CD4-positive, alpha-beta T cell (primary cell): ENCODE measurements at regions not wholly inside any gene's neighbourhood (a gene's known extent, or its start where the extent isn't known, plus 50 kb on each side); places are given as distances from the start of the nearest gene placed in this dataset.

Source experiments
- ATAC-seq: fragments of 200-7000 bp; cut with Tn5 transposase; one replicate; pipeline ENCODE4 v1.10.0; 2022; ENCODE audit warnings: mild to moderate bottlenecking; ENCODE audit not compliant: poor library complexity
- CTCF ChIA-PET: fragments of 350-600 bp; sonication (Branson Sonifier 250); formaldehyde crosslinking; loops from one replicate; lab custom pipeline; 2021; ENCODE audit warnings: antibody characterized with exemption, inconsistent platforms; lab: Charles Lee
- POLR2A ChIA-PET: fragments of 350-600 bp; sonication (Branson Sonifier 250); formaldehyde crosslinking; loops from one replicate; lab custom pipeline; 2021; ENCODE audit warnings: antibody characterized with exemption, inconsistent platforms; lab: Charles Lee
- DNase-seq, 14 experiments: peaks; one replicate each; pipeline ENCODE4 v3.0.0-alpha.2; 2013 to 2020; ENCODE audit warnings: mixed read lengths in 2 of 14
- H3K27ac ChIP-seq, 2 donors: one replicate each; pipeline versions ENCODE4 v1.5.1 to v1.7.0; 2013; ENCODE audit warnings: low read length in 2 of 2, low read depth in 1 of 2, mild to moderate bottlenecking in 1 of 2
- H3K27me3 ChIP-seq, 2 experiments: 1 replicate in 1 of 2; 2 replicates in 1 of 2; pipeline versions ENCODE4 v1.6.1 to v1.7.0; 2013; ENCODE audit warnings: low read length in 2 of 2, control low read depth in 1 of 2, mild to moderate bottlenecking in 1 of 2, moderate library complexity in 1 of 2; ENCODE audit not compliant: insufficient read depth in 2 of 2, control insufficient read depth in 1 of 2
- H3K36me3 ChIP-seq: one replicate; pipeline ENCODE4 v1.6.1; 2013; ENCODE audit warnings: low read length, control low read depth; ENCODE audit not compliant: insufficient read depth
- H3K4me1 ChIP-seq: one replicate; pipeline ENCODE4 v1.6.1; 2013; ENCODE audit warnings: low read length, control low read depth; ENCODE audit not compliant: insufficient read depth
- H3K4me3 ChIP-seq: one replicate; pipeline ENCODE4 v1.5.1; 2013; ENCODE audit warnings: mild to moderate bottlenecking, low read length, moderate library complexity
- H3K9me3 ChIP-seq, 2 experiments: 1 replicate in 1 of 2; 2 replicates in 1 of 2; pipeline versions ENCODE4 v1.6.1 to v1.7.0; 2013; ENCODE audit warnings: low read length in 2 of 2, mild to moderate bottlenecking in 2 of 2, control low read depth in 1 of 2, moderate library complexity in 1 of 2; ENCODE audit not compliant: control insufficient read depth in 1 of 2, insufficient read depth in 1 of 2
- H3K27ac Mint-ChIP-seq: one replicate; pipeline ENCODE4 v1.8.0; 2020; ENCODE audit warnings: mixed read lengths
- H3K27me3 Mint-ChIP-seq: one replicate; pipeline ENCODE4 v1.8.0; 2021; ENCODE audit warnings: mixed read lengths
- H3K36me3 Mint-ChIP-seq: one replicate; pipeline ENCODE4 v1.8.0; 2021; ENCODE audit warnings: low read depth, mixed read lengths
- H3K4me1 Mint-ChIP-seq: one replicate; pipeline ENCODE4 v1.8.0; 2021; ENCODE audit warnings: low read depth, mixed read lengths
- H3K4me3 Mint-ChIP-seq: one replicate; pipeline ENCODE4 v1.8.0; 2020; ENCODE audit warnings: mild to moderate bottlenecking, mixed read lengths
- H3K9me3 Mint-ChIP-seq: one replicate; pipeline ENCODE4 v1.8.0; 2020; ENCODE audit warnings: mixed read lengths
- intact Hi-C, 2 experiments: fragments of 100-400 bp; cut with DNase I in 1 of 2; cut with micrococcal nuclease in 1 of 2; formaldehyde crosslinking; loops; one replicate each; pipeline versions ENCODE4 v1.15.1 to v1.9.0; 2023 to 2025; cut with DNase I, micrococcal nuclease
- TF ChIP-seq, protein P1 (sequence below): fragments of 200-600 bp; IDR thresholded peaks from one replicate; pipeline ENCODE4 v1.8.0; 2022; ENCODE audit warnings: antibody characterized with exemption, mild to moderate bottlenecking

DNA sequence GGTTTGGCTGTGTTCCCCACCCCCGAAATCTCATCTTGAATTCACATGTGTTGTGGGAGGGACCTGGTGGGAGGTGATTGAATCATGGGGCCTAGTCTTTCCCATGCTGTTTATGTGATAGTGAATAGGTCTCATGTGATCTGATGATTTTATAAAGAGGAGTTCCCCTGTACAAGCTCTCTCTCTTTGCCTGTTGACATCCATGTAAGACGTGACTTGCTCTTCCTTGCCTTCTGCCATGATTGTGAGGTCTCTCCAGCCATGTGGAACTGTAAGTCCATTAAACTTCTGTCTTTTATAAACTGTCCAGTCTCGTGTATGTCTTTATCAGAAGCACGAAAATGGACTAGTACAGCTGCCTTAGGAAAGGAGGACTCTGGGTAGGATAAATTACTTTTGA is 976.7 kb downstream of the MCTP2 start:
- intact Hi-C loops = no loop called here
- CTCF ChIA-PET = no interaction called here

DNA sequence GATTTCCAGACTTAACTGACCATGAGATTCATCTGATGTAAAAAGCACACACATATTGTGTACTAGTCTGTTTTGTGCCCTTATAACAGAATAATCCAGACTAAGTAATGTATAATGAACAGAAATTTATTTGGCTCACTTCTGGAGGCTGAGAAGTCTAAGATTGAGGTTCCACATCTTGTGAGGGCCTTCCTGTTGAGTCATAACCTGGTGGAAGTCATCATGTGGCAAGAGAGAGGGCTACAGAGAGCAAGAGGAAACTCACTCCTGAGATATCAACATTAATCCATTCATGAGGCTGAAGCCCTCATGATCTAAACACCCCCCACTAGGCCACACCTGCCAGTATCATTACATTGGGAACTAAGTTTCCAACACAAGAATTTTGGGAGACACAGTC is 977.6 kb downstream of the MCTP2 start:
- no peak for DNase-seq
- Mint-ChIP-seq H3K27me3 (no peaks in the 10 kb centered on the region), H3K36me3 (no peaks in the 10 kb centered on the region), H3K4me3 (no peak overlapping the region), H3K27ac (no peak overlapping the region), H3K9me3 (peaks cover 20% of the 10 kb centered on the region), H3K4me1 (no peaks in the 10 kb centered on the region)
- no peak for ATAC-seq
- intact Hi-C loops = no loop called here
- Histone ChIP-seq H3K9me3 (peaks cover 5 to 10% of the 10 kb centered on the region in 2 experiments), H3K27ac (no peak overlapping the region), H3K4me3 (no peak overlapping the region), H3K27me3 (no peaks in the 10 kb centered on the region), H3K4me1 (no peaks in the 10 kb centered on the region), H3K36me3 (no peaks in the 10 kb centered on the region)
- TF ChIP-seq, protein P1, sequence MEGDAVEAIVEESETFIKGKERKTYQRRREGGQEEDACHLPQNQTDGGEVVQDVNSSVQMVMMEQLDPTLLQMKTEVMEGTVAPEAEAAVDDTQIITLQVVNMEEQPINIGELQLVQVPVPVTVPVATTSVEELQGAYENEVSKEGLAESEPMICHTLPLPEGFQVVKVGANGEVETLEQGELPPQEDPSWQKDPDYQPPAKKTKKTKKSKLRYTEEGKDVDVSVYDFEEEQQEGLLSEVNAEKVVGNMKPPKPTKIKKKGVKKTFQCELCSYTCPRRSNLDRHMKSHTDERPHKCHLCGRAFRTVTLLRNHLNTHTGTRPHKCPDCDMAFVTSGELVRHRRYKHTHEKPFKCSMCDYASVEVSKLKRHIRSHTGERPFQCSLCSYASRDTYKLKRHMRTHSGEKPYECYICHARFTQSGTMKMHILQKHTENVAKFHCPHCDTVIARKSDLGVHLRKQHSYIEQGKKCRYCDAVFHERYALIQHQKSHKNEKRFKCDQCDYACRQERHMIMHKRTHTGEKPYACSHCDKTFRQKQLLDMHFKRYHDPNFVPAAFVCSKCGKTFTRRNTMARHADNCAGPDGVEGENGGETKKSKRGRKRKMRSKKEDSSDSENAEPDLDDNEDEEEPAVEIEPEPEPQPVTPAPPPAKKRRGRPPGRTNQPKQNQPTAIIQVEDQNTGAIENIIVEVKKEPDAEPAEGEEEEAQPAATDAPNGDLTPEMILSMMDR = no peak
- CTCF ChIA-PET = no interaction called here
- POLR2A ChIA-PET = no interaction called here

More for the DNA sequence above, 976.7 kb downstream of the MCTP2 start:
- H3K27ac Mint-ChIP-seq = no peak overlapping the region
- no peaks in the 10 kb centered on the region for H3K27me3 Mint-ChIP-seq
- Histone ChIP-seq H3K27ac (no peak overlapping the region), H3K9me3 (peaks cover 5 to 10% of the 10 kb centered on the region in 2 experiments), H3K36me3 (no peaks in the 10 kb centered on the region), H3K4me3 (no peak overlapping the region), H3K27me3 (no peaks in the 10 kb centered on the region), H3K4me1 (no peaks in the 10 kb centered on the region)
- no peak overlapping the region for H3K4me3 Mint-ChIP-seq
- POLR2A ChIA-PET = no interaction called here
- no peak for DNase-seq
- H3K9me3 Mint-ChIP-seq = peaks cover 22% of the 10 kb centered on the region
- no peaks in the 10 kb centered on the region for H3K4me1 Mint-ChIP-seq
- no peaks in the 10 kb centered on the region for H3K36me3 Mint-ChIP-seq
- ATAC-seq = no peak
- TF ChIP-seq, protein P1 = no peak

DNA sequence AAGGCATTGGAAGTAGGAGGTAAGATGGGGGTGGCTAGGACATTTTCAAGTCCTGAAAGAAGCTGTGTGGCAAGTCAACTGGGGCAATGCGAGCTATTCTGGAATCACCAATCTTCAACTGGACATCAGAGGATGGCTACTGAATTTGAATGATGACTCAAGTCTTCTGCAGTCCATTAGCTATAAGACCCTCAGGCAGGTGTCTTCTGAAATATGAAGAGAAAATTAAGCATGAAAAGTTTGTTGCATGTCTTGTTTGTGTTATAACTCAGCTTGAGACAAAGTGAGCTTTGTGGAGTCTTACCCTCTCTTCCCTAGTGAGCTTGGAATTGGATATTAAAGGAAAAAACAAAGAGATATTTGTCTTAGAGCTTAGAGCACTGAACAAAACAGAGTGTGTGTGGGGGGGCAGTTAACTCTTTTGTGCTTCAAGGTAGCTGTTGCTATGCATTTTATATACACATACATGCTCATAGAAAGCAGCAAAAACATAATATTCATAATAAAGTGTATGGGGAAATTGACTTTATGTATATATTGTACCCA is 979.1 kb downstream of the MCTP2 start:
- Mint-ChIP-seq H3K27me3 (no peaks in the 10 kb centered on the region), H3K4me3 (no peak overlapping the region), H3K36me3 (no peaks in the 10 kb centered on the region), H3K27ac (no peak overlapping the region), H3K9me3 (peaks cover 17% of the 10 kb centered on the region), H3K4me1 (no peaks in the 10 kb centered on the region)
- TF ChIP-seq, protein P1 = no peak
- Histone ChIP-seq H3K4me1 (no peaks in the 10 kb centered on the region), H3K27me3 (no peaks in the 10 kb centered on the region), H3K9me3 (peaks cover 0 to 10% of the 10 kb centered on the region in 2 experiments), H3K4me3 (no peak overlapping the region), H3K36me3 (no peaks in the 10 kb centered on the region), H3K27ac (no peak overlapping the region)
- ChIA-PET CTCF (interaction anchor here (0.7 kb wide), 1 partner anchor 316 kb away, joined by 3 read pairs; no protein-coding TSS in a partner anchor), POLR2A (no interaction called here)
- no peak for DNase-seq
- intact Hi-C loops = no loop called here
- ATAC-seq = no peak
